ENCODE measurements at regions not wholly inside any gene's neighbourhood (a gene's known extent, or its start where the extent isn't known, plus 50 kb on each side); places are given as distances from the start of the nearest gene placed in this dataset.

GRCh38 chr4:100960232-100960631, 387.1 kb downstream of the PPP3CA start:
- TF ChIP-seq POLR2A (IDR thresholded peaks at IDR 0.05) (no peak), CTCF (IDR thresholded peaks at IDR 0.05) (no peak)
- H3K4me1 ChIP-seq = no peaks in the 10 kb centered on the region
- no peaks in the 10 kb centered on the region for H3K9me3 ChIP-seq
- intact Hi-C loops (cut with DNase I; ENCODE audit: low total_unique reads) = no loop called here
- DNase-seq = no peak
- 91 to 93% methylated on average over 3 of the region's 3 CpGs for WGBS, 2 donors
- no peak overlapping the region for H3K4me3 ChIP-seq
- no peaks in the 10 kb centered on the region for H3K27me3 ChIP-seq
- no peaks in the 10 kb centered on the region for H3K36me3 ChIP-seq (ENCODE audit: low read depth, missing control alignments)
- no peak overlapping the region for H3K27ac ChIP-seq

GRCh38 chr4:100954046-100954445, 393.3 kb downstream of the PPP3CA start:
- no peak overlapping the region for H3K27ac ChIP-seq
- 75 to 78% methylated on average over 2 of the region's 2 CpGs for WGBS, 2 donors
- no peak overlapping the region for H3K4me3 ChIP-seq
- H3K9me3 ChIP-seq = no peaks in the 10 kb centered on the region
- no peaks in the 10 kb centered on the region for H3K27me3 ChIP-seq
- intact Hi-C loops (cut with DNase I; ENCODE audit: low total_unique reads) = no loop called here
- TF ChIP-seq CTCF (IDR thresholded peaks at IDR 0.05) = no peak
- TF ChIP-seq POLR2A (IDR thresholded peaks at IDR 0.05) = no peak
- no peaks in the 10 kb centered on the region for H3K36me3 ChIP-seq (ENCODE audit: low read depth, missing control alignments)
- H3K4me1 ChIP-seq = no peaks in the 10 kb centered on the region
- DNase-seq = no peak

GRCh38 chr4:100953616-100954015, 393.7 kb downstream of the PPP3CA start:
- no peak for DNase-seq
- intact Hi-C loops (cut with DNase I; ENCODE audit: low total_unique reads) = no loop called here
- Histone ChIP-seq H3K4me3 (no peak overlapping the region), H3K4me1 (no peaks in the 10 kb centered on the region), H3K36me3 (ENCODE audit: low read depth, missing control alignments) (no peaks in the 10 kb centered on the region), H3K27ac (no peak overlapping the region), H3K27me3 (no peaks in the 10 kb centered on the region), H3K9me3 (no peaks in the 10 kb centered on the region)
- TF ChIP-seq POLR2A (IDR thresholded peaks at IDR 0.05) (no peak), CTCF (IDR thresholded peaks at IDR 0.05) (no peak)

- intact Hi-C loops (cut with DNase I; ENCODE audit: low total_unique reads) = no loop called here
- no peaks in the 10 kb centered on the region for H3K4me1 ChIP-seq
- no peak for TF ChIP-seq POLR2A (IDR thresholded peaks at IDR 0.05)
- no peak for TF ChIP-seq CTCF (IDR thresholded peaks at IDR 0.05)
- 78 to 96% methylated on average over 4 of the region's 4 CpGs for WGBS, 2 donors
- no peaks in the 10 kb centered on the region for H3K27me3 ChIP-seq
- H3K27ac ChIP-seq = no peak overlapping the region
- no peaks in the 10 kb centered on the region for H3K9me3 ChIP-seq
- H3K4me3 ChIP-seq = no peak overlapping the region
- no peak for DNase-seq
- H3K36me3 ChIP-seq (ENCODE audit: low read depth, missing control alignments) = no peaks in the 10 kb centered on the region
Measured at GRCh38 chr4:100952590-100952989, 394.7 kb downstream of the PPP3CA start.

GRCh38 chr4:100949350-100949935, 397.9 kb downstream of the PPP3CA start:
- H3K36me3 ChIP-seq (ENCODE audit: low read depth, missing control alignments) = no peaks in the 10 kb centered on the region
- 70 to 78% methylated on average over 3 of the region's 3 CpGs for WGBS, 2 donors
- no peaks in the 10 kb centered on the region for H3K4me1 ChIP-seq
- DNase-seq = no peak
- H3K4me3 ChIP-seq = no peak overlapping the region
- H3K27ac ChIP-seq = no peak overlapping the region
- no peaks in the 10 kb centered on the region for H3K27me3 ChIP-seq
- intact Hi-C loops (cut with DNase I; ENCODE audit: low total_unique reads) = no loop called here
- H3K9me3 ChIP-seq = no peaks in the 10 kb centered on the region
- TF ChIP-seq POLR2A (IDR thresholded peaks at IDR 0.05) (no peak), CTCF (IDR thresholded peaks at IDR 0.05) (no peak)
